Stimulated activated CD8-positive, alpha-beta memory T cell treated with anti-CD3 and anti-CD28 coated beads, Interleukin-12 subunit alpha, Interleukin-12 subunit beta, amount 100 ng/mL, for 4 hours (primary cell): ENCODE measurements at regions not wholly inside any gene's neighbourhood (a gene's known extent, or its start where the extent isn't known, plus 50 kb on each side); places are given as distances from the start of the nearest gene placed in this dataset.
A peak's percentile ranks its signal among the peaks of the same experiment; 100 is the strongest.

ENCODE experiments used
- DNase-seq: peaks from one replicate; pipeline ENCODE4 v3.0.0-alpha.2; 2020; ENCODE audit warnings: low read depth

GRCh38 chr10:77710759-77711682, 73.4 kb upstream of the KCNMA1 start:
- peak; percentile 34 for DNase-seq

GRCh38 chr10:77710081-77710551, 72.5 kb upstream of the KCNMA1 start:
- no peak for DNase-seq

GRCh38 chr10:77707570-77707969, 70.0 kb upstream of the KCNMA1 start:
- no peak for DNase-seq

- DNase-seq: no peak
Measured at GRCh38 chr10:77702166-77702565, 64.6 kb upstream of the KCNMA1 start.

DNA sequence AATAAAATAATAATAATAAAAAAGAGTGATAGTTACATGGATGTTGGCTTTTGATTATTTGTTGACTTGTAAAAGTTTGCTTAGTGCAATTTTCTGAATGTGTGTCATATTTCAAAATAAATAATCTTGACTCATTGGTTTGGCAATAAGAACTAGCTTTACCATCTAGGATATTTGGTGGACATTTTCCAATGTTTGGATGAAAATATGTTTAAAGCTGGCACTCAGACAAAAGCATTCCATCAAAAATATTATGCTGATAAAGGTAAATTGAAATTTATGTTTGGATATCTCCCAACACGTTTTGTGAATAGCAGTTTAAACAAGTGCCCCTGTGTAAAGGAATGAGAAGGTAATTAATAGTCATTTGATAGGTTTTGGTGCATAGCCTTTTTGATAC, 62.5 kb upstream of the KCNMA1 start:
- no peak for DNase-seq

DNA sequence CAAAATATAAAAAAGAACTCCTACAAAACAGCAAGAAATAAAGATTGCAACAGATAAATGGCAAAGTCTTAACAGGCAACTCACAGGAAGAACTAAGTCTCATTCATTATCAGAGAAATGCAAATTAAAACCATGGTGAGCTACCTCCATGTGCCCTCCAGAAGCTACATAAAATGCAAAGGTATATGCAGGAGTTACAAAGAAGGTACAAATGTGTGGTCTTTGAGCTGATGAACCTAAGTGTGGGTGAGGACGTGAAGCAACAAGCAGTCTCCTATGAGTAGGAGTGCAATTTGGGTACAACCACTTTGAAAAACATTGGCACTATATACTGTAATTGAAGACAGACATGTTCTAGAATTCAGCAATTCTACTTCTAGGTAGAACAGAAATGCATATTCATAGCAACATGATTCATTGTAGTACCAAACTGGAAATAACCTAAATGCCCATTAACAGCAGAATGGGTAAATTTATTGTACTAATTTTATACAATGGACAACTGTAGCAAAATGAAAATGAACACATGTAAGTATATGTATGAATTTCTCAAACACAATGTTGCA, 61.6 kb upstream of the KCNMA1 start:
- DNase-seq: no peak

- DNase-seq: no peak
Measured at GRCh38 chr10:77698267-77698931, 60.8 kb upstream of the KCNMA1 start.

GRCh38 chr10:77696584-77696983, 59.0 kb upstream of the KCNMA1 start:
- DNase-seq: no peak

DNA sequence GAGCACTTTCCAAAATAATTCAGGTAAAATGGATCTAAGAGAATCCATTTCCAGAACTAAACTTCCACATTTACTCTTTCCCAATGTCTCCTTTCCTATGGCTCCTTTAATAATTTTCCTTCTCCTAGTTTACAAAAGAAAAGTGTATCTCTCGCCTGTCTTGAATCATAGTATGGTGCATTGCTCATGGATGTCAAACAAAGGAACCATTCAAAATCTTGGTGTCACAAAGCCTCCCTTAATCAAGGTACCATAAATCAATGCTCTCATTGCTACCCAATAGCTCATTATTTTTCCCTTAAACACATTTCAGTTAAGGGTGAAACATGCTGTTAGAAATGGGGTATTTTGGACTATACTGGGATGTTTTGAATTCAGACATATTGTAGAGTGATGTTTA, 57.6 kb upstream of the KCNMA1 start:
- DNase-seq: no peak

GRCh38 chr10:77692782-77693181, 55.2 kb upstream of the KCNMA1 start:
- no peak for DNase-seq

DNA sequence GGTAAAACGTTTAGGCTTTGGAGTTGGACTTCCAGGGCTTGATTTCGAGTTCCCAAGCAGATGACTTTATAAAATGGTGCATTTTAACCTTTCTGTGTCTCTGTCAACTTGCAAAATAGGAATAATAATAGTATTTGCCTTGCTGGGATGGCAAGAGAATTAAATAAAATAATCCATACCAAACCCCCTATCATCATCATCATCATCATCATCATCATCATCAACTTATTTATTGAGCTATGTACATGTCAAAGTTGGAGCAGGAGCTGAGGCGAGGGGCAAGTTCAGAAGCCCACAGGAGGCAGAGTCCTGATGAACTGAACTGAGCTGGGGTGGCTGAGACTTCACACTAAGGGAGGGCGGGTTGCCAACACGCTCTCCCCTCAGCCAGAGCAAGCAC, 51.7 kb upstream of the KCNMA1 start:
- DNase-seq: no peak

GRCh38 chr10:77687621-77688020, 50.0 kb upstream of the KCNMA1 start:
- no peak for DNase-seq
